ENCODE measurements at regions not wholly inside any gene's neighbourhood (a gene's known extent, or its start where the extent isn't known, plus 50 kb on each side); places are given as distances from the start of the nearest gene placed in this dataset.
A peak's percentile ranks its signal among the peaks of the same experiment; 100 is the strongest.

DNA sequence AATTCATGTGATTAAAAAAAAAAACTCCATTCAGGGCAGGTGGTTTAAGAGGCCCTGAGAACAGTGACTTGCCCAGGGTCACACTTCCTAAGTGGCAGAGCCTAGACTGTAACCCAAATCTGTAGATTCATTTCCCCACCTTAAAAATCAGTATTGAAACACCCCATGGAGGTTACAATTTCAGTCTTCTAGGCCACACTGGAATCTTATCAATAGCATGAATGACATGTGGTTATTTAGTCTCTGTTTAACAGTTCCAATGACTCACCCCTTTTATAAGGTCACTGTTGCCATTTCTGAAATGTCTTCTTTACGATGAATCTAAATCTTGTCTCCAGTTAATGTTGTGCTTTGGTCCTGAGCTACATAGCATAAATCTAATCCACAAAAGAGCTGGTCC is 262.3 kb upstream of the GRIP1 start:
- H3K79me2 ChIP-seq (ENCODE audit: control insufficient read depth, insufficient read depth, low read length, poor library complexity), result no peaks in the 10 kb centered on the region
- no peak overlapping the region for H2BK5ac ChIP-seq (ENCODE audit: low read depth, low read length, poor library complexity)
- no peak overlapping the region for H4K91ac ChIP-seq (ENCODE audit: low read depth, low read length)
- H3K4me1 ChIP-seq (ENCODE audit: control insufficient read depth in 1 of 2, insufficient read depth in 2 of 2, low read length in 2 of 2), result peaks cover 2% of the 10 kb centered on the region in 2 experiments
- H3K9ac ChIP-seq (ENCODE audit: low read length), result no peak overlapping the region
- H2BK120ac ChIP-seq (ENCODE audit: insufficient read depth, low read length, poor library complexity), result no peak overlapping the region
- no peak overlapping the region for H3K27ac ChIP-seq (ENCODE audit: low read depth, low read length)
- no peaks in the 10 kb centered on the region for H3K79me1 ChIP-seq (ENCODE audit: low read length)
- no peak overlapping the region for H4K8ac ChIP-seq (ENCODE audit: low read depth, low read length)
- H4K12ac ChIP-seq (ENCODE audit: low read depth, low read length), result no peak overlapping the region
- no peaks in the 10 kb centered on the region for H3K27me3 ChIP-seq (ENCODE audit: insufficient read depth, low read length)
- no peak overlapping the region for H3K4ac ChIP-seq (ENCODE audit: low read depth, low read length)
- H2AFZ ChIP-seq (ENCODE audit: insufficient read depth, low read length, poor library complexity), result no peak overlapping the region
- DNase-seq, result no peak
- no peak overlapping the region for H3K18ac ChIP-seq (ENCODE audit: low read length)
- peaks cover 0 to 1% of the 10 kb centered on the region in 2 experiments for H3K36me3 ChIP-seq (ENCODE audit: control insufficient read depth in 1 of 2, insufficient read depth in 2 of 2, low read length in 2 of 2)
- no peak overlapping the region for H3K4me3 ChIP-seq (ENCODE audit: low read depth, low read length)
- no peaks in the 10 kb centered on the region for H3K9me3 ChIP-seq (ENCODE audit: insufficient read depth, low read depth, low read length)
- no CpG with 5 or more reads among the region's 1 CpG for WGBS (ENCODE audit: extremely low coverage, insufficient coverage, insufficient read length)
- no peak overlapping the region for H3K4me2 ChIP-seq (ENCODE audit: low read length)
- no peak overlapping the region for H3K14ac ChIP-seq (ENCODE audit: low read length)
- no peak overlapping the region for H2BK12ac ChIP-seq (ENCODE audit: low read length)
- no peak overlapping the region for H3K23ac ChIP-seq (ENCODE audit: low read length)
- H2AK5ac ChIP-seq (ENCODE audit: low read length), result no peak overlapping the region

DNA sequence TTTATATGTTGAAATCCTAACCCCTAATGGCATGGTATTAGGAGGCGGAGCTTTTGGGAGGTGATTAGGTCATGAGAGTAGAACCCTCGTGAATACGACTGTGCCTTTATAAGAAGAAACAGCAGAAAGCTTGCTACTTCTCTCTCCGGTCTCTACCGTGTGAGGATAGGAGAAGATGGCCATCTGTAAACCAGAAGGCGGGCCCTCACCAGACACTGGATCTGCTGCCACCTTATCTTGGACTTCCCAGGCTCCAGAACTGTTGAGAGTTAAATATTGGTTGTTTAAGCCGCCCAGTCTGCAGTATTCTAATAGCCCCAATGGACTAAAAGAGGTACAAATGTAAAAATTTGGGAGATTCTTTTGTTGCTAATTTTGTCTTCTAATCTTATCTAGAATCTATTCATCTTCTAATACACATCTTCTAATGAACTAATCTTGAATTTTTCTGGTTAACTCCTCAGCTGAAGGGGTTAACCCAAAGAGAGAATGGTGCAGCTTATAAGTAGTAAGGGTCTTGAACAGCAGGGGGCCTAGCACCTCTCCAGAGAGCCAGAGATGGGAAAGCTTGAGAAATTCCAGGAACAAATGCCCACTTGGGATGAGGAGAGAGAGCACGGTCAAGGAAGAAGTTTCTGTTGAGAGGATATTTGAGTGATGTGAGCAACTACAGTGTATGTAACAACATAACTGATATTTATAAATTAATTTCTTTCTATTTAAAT is 264.0 kb upstream of the GRIP1 start:
- peaks cover 2% of the 10 kb centered on the region in 2 experiments for H3K4me1 ChIP-seq (ENCODE audit: control insufficient read depth in 1 of 2, insufficient read depth in 2 of 2, low read length in 2 of 2)

DNA sequence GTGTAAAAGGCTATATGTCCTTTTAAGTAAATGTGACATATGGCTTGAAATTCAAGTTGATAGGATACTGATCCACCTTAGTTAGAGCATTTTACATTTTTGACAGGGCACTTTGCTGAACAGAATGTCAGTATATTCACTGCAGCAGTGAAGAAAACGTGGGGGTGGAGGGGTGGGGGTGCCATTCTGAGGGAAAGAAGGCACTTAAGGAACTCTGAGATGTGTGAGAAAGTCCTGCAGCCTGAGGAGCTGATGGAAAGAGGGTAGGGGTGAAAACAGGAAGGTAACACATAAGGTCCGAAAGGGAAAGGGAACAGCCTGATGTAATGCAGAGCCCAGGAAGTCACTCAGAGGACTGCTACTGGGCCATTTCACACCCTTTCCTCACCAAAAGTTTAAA is 265.5 kb upstream of the GRIP1 start:
- H3K79me2 ChIP-seq (ENCODE audit: control insufficient read depth, insufficient read depth, low read length, poor library complexity), result no peaks in the 10 kb centered on the region
- no peak overlapping the region for H2AK5ac ChIP-seq (ENCODE audit: low read length)
- H3K36me3 ChIP-seq (ENCODE audit: control insufficient read depth in 1 of 2, insufficient read depth in 2 of 2, low read length in 2 of 2), result no peaks in the 10 kb centered on the region
- H3K27me3 ChIP-seq (ENCODE audit: insufficient read depth, low read length), result no peaks in the 10 kb centered on the region
- H3K14ac ChIP-seq (ENCODE audit: low read length), result no peak overlapping the region
- H2BK120ac ChIP-seq (ENCODE audit: insufficient read depth, low read length, poor library complexity), result no peak overlapping the region
- H3K4me2 ChIP-seq (ENCODE audit: low read length), result no peak overlapping the region
- no peak overlapping the region for H2BK5ac ChIP-seq (ENCODE audit: low read depth, low read length, poor library complexity)
- H3K4me3 ChIP-seq (ENCODE audit: low read depth, low read length), result no peak overlapping the region
- H3K4me1 ChIP-seq (ENCODE audit: control insufficient read depth in 1 of 2, insufficient read depth in 2 of 2, low read length in 2 of 2), result peaks cover 2% of the 10 kb centered on the region in 2 experiments
- H4K8ac ChIP-seq (ENCODE audit: low read depth, low read length), result no peak overlapping the region
- no peak overlapping the region for H2BK12ac ChIP-seq (ENCODE audit: low read length)
- no peaks in the 10 kb centered on the region for H3K9me3 ChIP-seq (ENCODE audit: insufficient read depth, low read depth, low read length)
- H4K91ac ChIP-seq (ENCODE audit: low read depth, low read length), result no peak overlapping the region
- H3K79me1 ChIP-seq (ENCODE audit: low read length), result no peaks in the 10 kb centered on the region
- H3K18ac ChIP-seq (ENCODE audit: low read length), result no peak overlapping the region
- no peak overlapping the region for H3K4ac ChIP-seq (ENCODE audit: low read depth, low read length)
- no peak for DNase-seq
- no CpG with 5 or more reads among the region's 2 CpGs for WGBS (ENCODE audit: extremely low coverage, insufficient coverage, insufficient read length)
- no peak overlapping the region for H4K12ac ChIP-seq (ENCODE audit: low read depth, low read length)
- H2AFZ ChIP-seq (ENCODE audit: insufficient read depth, low read length, poor library complexity), result no peak overlapping the region
- H3K9ac ChIP-seq (ENCODE audit: low read length), result no peak overlapping the region
- no peak overlapping the region for H3K23ac ChIP-seq (ENCODE audit: low read length)
- no peak overlapping the region for H3K27ac ChIP-seq (ENCODE audit: low read depth, low read length)

More for the DNA sequence above, 264.0 kb upstream of the GRIP1 start:
- H3K4me3 ChIP-seq (ENCODE audit: low read depth, low read length), result no peak overlapping the region
- H4K12ac ChIP-seq (ENCODE audit: low read depth, low read length), result no peak overlapping the region
- H2AK5ac ChIP-seq (ENCODE audit: low read length), result no peak overlapping the region
- H2BK12ac ChIP-seq (ENCODE audit: low read length), result no peak overlapping the region
- H3K79me2 ChIP-seq (ENCODE audit: control insufficient read depth, insufficient read depth, low read length, poor library complexity), result no peaks in the 10 kb centered on the region
- no peak overlapping the region for H3K4me2 ChIP-seq (ENCODE audit: low read length)
- no peak overlapping the region for H4K8ac ChIP-seq (ENCODE audit: low read depth, low read length)
- peak overlapping the region; percentile 44 for H3K4ac ChIP-seq (ENCODE audit: low read depth, low read length)
- no CpG with 5 or more reads among the region's 8 CpGs for WGBS (ENCODE audit: extremely low coverage, insufficient coverage, insufficient read length)
- no peak overlapping the region for H2BK120ac ChIP-seq (ENCODE audit: insufficient read depth, low read length, poor library complexity)
- H3K14ac ChIP-seq (ENCODE audit: low read length), result no peak overlapping the region
- no peaks in the 10 kb centered on the region for H3K79me1 ChIP-seq (ENCODE audit: low read length)
- no peaks in the 10 kb centered on the region for H3K27me3 ChIP-seq (ENCODE audit: insufficient read depth, low read length)
- no peak overlapping the region for H3K27ac ChIP-seq (ENCODE audit: low read depth, low read length)
- H3K23ac ChIP-seq (ENCODE audit: low read length), result no peak overlapping the region
- H3K18ac ChIP-seq (ENCODE audit: low read length), result no peak overlapping the region
- DNase-seq, result no peak
- no peaks in the 10 kb centered on the region for H3K9me3 ChIP-seq (ENCODE audit: insufficient read depth, low read depth, low read length)
- no peak overlapping the region for H4K91ac ChIP-seq (ENCODE audit: low read depth, low read length)
- no peak overlapping the region for H2AFZ ChIP-seq (ENCODE audit: insufficient read depth, low read length, poor library complexity)
- no peak overlapping the region for H3K9ac ChIP-seq (ENCODE audit: low read length)
- no peak overlapping the region for H2BK5ac ChIP-seq (ENCODE audit: low read depth, low read length, poor library complexity)
- H3K36me3 ChIP-seq (ENCODE audit: control insufficient read depth in 1 of 2, insufficient read depth in 2 of 2, low read length in 2 of 2), result peaks cover 0 to 1% of the 10 kb centered on the region in 2 experiments

DNA sequence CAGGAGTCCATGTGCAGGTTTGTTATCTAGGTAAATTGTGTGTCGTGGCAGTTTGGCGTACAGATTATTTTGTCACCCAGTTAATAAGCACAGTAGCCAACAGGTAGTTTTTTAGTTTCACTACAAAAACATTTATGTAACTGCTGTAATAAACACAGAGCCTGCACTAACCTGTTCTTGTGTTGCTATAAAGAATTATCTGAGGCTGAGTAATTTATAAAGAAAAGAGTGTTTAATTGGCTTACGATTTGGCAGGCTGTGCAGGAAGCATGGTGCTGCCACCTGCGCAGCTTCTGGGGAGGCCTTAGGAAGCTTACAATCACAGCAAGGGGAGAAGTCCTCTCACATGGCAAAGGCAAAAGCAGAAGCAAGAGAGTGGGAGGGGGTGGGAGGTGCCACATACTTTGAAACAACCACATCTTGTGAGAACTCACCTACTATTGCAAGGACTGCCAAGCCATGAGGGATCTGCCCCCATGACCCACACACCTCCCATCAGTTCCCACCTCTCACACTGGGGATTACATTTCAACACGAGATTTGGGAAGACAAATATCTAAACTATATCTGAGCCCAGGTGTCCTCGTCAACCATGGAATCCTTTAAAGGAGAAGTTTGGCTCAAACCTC is 266.4 kb upstream of the GRIP1 start:
- Histone ChIP-seq H3K4me1 (ENCODE audit: control insufficient read depth in 1 of 2, insufficient read depth in 2 of 2, low read length in 2 of 2) (peaks cover 2% of the 10 kb centered on the region in 2 experiments), H2BK5ac (ENCODE audit: low read depth, low read length, poor library complexity) (no peak overlapping the region), H4K8ac (ENCODE audit: low read depth, low read length) (no peak overlapping the region), H3K27me3 (ENCODE audit: insufficient read depth, low read length) (no peaks in the 10 kb centered on the region), H3K9ac (ENCODE audit: low read length) (no peak overlapping the region), H3K23ac (ENCODE audit: low read length) (no peak overlapping the region), H3K14ac (ENCODE audit: low read length) (no peak overlapping the region), H3K4me3 (ENCODE audit: low read depth, low read length) (no peak overlapping the region), H4K12ac (ENCODE audit: low read depth, low read length) (no peak overlapping the region), H3K4me2 (ENCODE audit: low read length) (no peak overlapping the region), H2AFZ (ENCODE audit: insufficient read depth, low read length, poor library complexity) (no peak overlapping the region), H3K79me2 (ENCODE audit: control insufficient read depth, insufficient read depth, low read length, poor library complexity) (no peaks in the 10 kb centered on the region), H3K79me1 (ENCODE audit: low read length) (no peaks in the 10 kb centered on the region), H3K27ac (ENCODE audit: low read depth, low read length) (no peak overlapping the region), H2BK12ac (ENCODE audit: low read length) (no peak overlapping the region), H3K18ac (ENCODE audit: low read length) (no peak overlapping the region), H2AK5ac (ENCODE audit: low read length) (no peak overlapping the region), H3K36me3 (ENCODE audit: control insufficient read depth in 1 of 2, insufficient read depth in 2 of 2, low read length in 2 of 2) (no peaks in the 10 kb centered on the region), H4K91ac (ENCODE audit: low read depth, low read length) (no peak overlapping the region), H3K4ac (ENCODE audit: low read depth, low read length) (no peak overlapping the region), H3K9me3 (ENCODE audit: insufficient read depth, low read depth, low read length) (no peaks in the 10 kb centered on the region), H2BK120ac (ENCODE audit: insufficient read depth, low read length, poor library complexity) (no peak overlapping the region)
- WGBS (ENCODE audit: extremely low coverage, insufficient coverage, insufficient read length), result no CpG with 5 or more reads among the region's 6 CpGs
- no peak for DNase-seq
